Progenitor cell of endocrine pancreas (in vitro differentiated cells): ENCODE measurements at regions not wholly inside any gene's neighbourhood (a gene's known extent, or its start where the extent isn't known, plus 50 kb on each side); places are given as distances from the start of the nearest gene placed in this dataset.

Source experiments
- DNase-seq: peaks from one replicate; pipeline ENCODE4 v3.0.0; 2021; ENCODE audit warnings: low spot score; ENCODE audit not compliant: unreplicated experiment
- H3K27ac Mint-ChIP-seq: 2 replicates; pipeline ENCODE4 v1.8.0; 2021; ENCODE audit warnings: mild to moderate bottlenecking, moderate library complexity, mixed read lengths
- H3K27me3 Mint-ChIP-seq: 2 replicates; pipeline ENCODE4 v1.8.0; 2021; ENCODE audit warnings: mixed read lengths
- H3K36me3 Mint-ChIP-seq: 2 replicates; pipeline ENCODE4 v1.8.0; 2022; ENCODE audit warnings: mixed read lengths; ENCODE audit not compliant: insufficient read depth
- H3K4me1 Mint-ChIP-seq: 2 replicates; pipeline ENCODE4 v1.8.0; 2021; ENCODE audit warnings: low read depth, mixed read lengths
- H3K4me3 Mint-ChIP-seq: 2 replicates; pipeline ENCODE4 v1.8.0; 2021; ENCODE audit warnings: low read depth, mild to moderate bottlenecking, moderate library complexity, mixed read lengths
- H3K9me3 Mint-ChIP-seq: 2 replicates; pipeline ENCODE4 v1.8.0; 2021; ENCODE audit warnings: low read depth, mixed read lengths
- CTCF ChIP-seq: fragments of 200-600 bp; sonication (generic); IDR thresholded peaks from one replicate; pipeline ENCODE4 v1.5.0; 2021; ENCODE audit warnings: antibody characterized with exemption, mild to moderate bottlenecking; ENCODE audit not compliant: unreplicated experiment

DNA sequence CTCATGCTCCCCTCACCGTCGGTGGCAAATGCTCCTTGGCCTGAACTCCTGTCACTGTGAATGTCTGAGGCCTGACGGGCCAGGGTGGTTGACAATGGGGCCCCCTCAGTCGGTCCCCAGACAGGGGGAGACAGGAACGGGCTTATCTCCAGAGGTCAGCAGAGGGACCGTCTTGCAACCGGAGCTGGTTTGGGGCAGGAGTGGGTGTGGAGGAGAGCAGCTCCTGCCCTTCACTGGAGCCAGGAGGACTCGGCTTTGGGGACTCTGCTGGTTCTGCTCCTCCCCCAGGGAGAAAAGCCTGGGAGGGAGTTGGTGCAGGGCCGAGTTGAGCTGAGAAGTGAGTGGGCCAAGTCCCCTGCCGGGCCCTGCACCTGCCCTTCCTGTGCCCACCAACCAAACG is 354.4 kb downstream of the BRD1 start:
- H3K4me1 Mint-ChIP-seq = peaks cover 4% of the 10 kb centered on the region
- no peaks in the 10 kb centered on the region for H3K36me3 Mint-ChIP-seq
- no peak overlapping the region for H3K4me3 Mint-ChIP-seq
- peaks cover 9% of the 10 kb centered on the region for H3K27me3 Mint-ChIP-seq
- H3K27ac Mint-ChIP-seq = no peak overlapping the region
- H3K9me3 Mint-ChIP-seq = peaks cover 6% of the 10 kb centered on the region
- TF ChIP-seq CTCF = no peak
- DNase-seq = no peak

GRCh38 chr22:49470741-49471503 is 356.8 kb downstream of the BRD1 start:
- H3K4me1 Mint-ChIP-seq = peaks cover 4% of the 10 kb centered on the region
- no peak overlapping the region for H3K4me3 Mint-ChIP-seq
- H3K27me3 Mint-ChIP-seq = peaks cover 17% of the 10 kb centered on the region
- H3K27ac Mint-ChIP-seq = no peak overlapping the region
- no peaks in the 10 kb centered on the region for H3K9me3 Mint-ChIP-seq
- no peaks in the 10 kb centered on the region for H3K36me3 Mint-ChIP-seq
- TF ChIP-seq CTCF = no peak
- no peak for DNase-seq

DNA sequence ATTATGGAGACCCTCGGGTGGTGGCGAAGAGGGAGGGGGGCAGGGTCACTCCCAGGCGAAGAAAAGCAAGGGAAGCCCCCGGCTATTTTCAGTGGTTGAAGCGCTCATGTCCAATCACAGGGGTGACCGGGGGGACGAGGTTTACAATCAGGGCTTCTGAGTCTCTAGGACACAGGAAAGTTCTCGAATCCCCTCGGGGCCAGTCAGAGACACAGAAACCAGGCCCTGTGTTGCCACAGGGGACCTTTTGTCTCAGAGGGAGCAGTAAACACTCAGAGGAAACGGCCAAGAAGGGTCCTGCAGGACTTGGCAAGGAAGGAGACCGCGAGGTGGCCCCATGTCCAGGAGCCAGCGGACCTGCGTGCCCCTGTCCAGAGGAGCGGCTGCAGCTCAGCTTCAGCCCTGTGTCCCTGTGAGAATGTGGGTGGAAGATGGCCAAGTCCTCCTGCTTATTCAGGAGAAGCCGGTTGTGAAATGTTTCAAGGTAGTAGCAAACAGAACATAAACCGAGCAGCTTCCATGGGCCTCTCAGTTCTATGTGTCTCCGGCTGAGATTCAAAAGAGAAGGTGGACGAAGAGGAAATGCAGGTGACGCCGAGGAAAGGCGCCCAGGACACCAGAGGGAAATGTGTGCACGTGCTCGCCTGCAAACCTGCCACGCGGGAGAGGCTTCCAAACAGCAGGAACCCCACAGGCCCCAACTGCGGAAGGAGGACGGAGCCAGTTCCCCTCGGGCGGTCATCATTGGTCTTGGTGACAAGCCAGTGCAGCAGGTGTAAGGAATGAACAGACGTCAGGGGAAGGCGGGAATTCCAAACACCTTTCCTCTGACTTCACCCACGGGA is 357.6 kb downstream of the BRD1 start:
- H3K4me3 Mint-ChIP-seq = no peak overlapping the region
- H3K36me3 Mint-ChIP-seq = no peaks in the 10 kb centered on the region
- no peaks in the 10 kb centered on the region for H3K9me3 Mint-ChIP-seq
- H3K27me3 Mint-ChIP-seq = peaks cover 17% of the 10 kb centered on the region
- DNase-seq = no peak
- TF ChIP-seq CTCF = no peak
- no peak overlapping the region for H3K27ac Mint-ChIP-seq
- peaks cover 4% of the 10 kb centered on the region for H3K4me1 Mint-ChIP-seq

- no peak for TF ChIP-seq CTCF
- Mint-ChIP-seq H3K36me3 (no peaks in the 10 kb centered on the region), H3K27ac (peak overlapping the region; percentile 65), H3K9me3 (no peaks in the 10 kb centered on the region), H3K27me3 (peaks cover 12% of the 10 kb centered on the region), H3K4me3 (no peak overlapping the region), H3K4me1 (peaks cover 10% of the 10 kb centered on the region)
- DNase-seq = no peak
Observed at GRCh38 chr22:49468487-49469198, 359.0 kb downstream of the BRD1 start.
